Stimulated activated CD4-positive, alpha-beta T cell treated with anti-CD3 and anti-CD28 coated beads, Interleukin-12 subunit alpha, Interleukin-12 subunit beta, amount 100 ng/mL, for 4 hours (primary cell): ENCODE measurements at regions not wholly inside any gene's neighbourhood (a gene's known extent, or its start where the extent isn't known, plus 50 kb on each side); places are given as distances from the start of the nearest gene placed in this dataset.

ENCODE experiments used
- DNase-seq: peaks from one replicate; pipeline ENCODE4 v3.0.0-alpha.2; 2020

DNA sequence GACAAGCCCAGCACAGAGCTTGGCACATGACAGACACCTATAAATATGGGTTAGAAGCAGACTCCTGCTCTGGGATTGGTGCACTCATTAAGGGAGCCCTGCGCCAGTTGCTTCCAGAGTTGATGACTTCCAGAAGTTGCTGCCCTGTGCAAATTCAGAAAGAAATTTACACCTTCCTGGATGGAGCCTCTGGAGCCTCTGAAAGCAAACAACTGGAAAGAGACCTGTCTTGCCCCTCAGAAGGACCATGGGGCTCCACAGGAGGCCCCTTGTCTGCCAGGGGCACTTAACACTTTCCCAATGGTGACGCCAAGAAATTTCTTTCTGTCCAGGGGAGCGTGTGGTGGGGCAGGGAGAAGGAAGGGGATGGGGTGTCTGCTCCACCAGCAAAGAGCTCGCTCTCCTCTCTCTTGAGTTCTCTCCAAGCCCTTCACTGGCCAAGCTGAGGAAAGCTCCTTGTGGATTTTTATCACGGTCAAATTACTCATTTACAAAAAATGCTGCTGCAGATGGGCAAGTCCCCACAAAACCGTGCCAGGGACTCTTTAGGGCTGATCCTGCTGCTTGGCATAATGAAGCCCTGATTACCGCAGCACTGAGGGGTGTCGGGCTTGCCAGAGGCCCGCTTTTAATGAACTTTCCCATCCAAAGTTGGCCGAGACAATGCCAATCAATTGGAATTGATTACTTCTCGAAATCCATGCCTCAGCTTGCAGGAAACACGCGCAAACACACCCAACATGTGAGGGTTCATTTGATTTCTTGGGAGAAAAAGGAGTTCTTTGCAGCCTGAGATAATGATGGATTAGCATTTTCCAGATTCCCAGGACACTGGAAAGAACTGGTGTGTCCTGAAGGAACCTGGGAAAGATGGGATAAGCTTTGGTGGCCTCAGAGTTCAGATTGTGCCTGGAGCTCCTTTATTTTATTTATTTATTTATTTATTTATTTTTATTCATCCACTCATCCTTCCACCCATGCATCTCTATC is 583.6 kb upstream of the CDH5 start:
- no peak for DNase-seq

DNA sequence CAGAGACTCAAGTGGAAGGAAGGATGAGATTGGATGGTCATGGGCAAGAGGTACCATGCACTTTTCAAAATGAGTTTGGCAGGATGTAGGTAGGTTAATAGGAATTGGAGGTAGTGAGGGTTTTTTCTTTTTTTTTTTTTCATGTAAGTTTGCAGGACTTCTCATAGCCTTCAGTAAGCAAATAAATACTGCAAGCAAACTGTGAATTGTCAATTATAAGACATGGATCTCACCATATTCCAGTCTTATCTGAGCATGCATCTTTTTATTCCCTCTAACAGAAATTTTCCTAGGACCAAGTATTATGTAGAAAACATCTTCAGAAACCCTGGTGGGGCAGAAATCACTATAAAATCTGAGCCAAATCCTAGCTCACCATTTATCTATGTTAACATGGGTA is 584.6 kb upstream of the CDH5 start:
- DNase-seq, result no peak

DNA sequence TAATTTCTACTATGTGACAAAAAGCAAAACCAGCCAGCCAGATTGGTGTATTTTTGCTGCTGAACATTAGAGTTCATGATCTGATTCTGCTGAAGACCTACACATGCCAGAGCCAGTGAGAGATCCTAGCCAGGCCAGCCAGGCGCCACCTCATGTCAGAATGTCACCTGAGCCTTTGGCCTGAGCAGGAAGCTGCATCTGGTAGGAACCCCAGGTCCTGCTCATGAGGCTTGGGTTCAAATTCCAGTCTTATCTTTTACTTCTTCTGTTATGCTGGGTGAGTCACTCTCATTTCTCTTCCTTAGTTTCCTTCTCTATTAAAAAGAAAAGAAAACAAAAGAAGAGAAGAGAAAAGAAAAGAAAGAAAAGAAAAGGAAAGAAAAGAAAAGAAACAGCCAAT is 585.1 kb upstream of the CDH5 start:
- DNase-seq, result no peak

DNA sequence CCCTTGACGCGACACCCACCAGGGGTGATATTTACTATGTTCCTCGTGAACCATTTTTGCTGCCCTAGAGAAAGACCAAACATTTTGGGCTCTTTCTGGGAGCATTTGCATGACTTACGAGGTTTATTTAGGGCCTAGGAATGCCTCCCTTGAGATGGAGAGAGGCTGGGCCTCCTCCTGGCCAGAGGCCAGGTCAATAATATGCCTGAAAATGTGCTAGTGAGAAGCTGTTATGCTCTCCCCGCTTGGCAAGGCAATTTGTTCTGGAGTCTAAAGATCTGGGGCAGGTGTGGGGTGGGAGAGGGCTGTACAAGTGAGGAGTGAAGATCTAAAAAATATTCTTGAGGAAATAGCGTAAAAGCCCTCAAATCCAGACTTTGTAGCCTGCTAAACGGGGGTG is 587.3 kb upstream of the CDH5 start:
- DNase-seq, result no peak

DNA sequence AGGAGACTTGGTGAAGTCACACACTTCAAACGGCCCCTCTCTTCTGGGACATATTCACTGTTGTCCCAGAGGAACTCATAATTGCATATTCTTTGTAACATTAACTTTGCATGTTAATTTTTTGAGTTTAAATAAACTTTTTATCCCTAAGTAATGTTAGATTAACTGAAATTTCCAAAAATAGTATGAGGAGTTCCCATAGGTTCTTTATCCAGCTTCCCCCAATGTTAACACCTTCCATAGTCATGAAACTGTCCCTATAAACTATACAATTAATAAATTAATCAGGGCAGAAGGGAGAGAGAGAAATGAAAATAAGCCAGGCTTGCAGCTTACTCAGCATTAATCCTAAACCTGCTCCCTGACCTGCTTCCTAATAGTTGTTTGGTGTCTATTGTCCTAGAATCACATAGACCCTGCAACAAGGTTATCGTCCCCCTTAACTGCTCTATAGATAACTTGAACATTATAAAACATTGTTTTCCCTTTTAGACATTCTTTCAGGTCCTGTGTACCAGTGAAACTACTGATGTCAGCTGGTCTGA is 589.8 kb upstream of the CDH5 start:
- DNase-seq, result no peak

DNA sequence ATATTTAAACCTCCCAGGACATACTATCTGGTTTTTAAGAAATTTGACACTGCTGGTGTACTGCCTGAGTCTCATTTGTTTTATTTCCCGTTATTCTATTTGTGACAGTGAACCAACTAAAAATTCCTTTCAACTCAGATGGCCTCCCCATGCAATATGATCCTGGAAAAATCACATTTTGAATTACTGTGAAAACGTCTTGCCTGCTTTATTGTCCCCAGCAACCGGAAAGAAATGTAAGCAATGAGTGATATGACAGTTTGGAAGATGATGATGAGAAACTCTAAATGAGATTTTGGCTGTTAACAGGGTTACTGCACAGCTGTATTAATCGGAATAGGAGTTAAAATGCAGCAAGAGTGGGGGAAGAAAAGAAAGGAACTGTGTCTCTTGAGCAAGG is 590.7 kb upstream of the CDH5 start:
- no peak for DNase-seq

DNA sequence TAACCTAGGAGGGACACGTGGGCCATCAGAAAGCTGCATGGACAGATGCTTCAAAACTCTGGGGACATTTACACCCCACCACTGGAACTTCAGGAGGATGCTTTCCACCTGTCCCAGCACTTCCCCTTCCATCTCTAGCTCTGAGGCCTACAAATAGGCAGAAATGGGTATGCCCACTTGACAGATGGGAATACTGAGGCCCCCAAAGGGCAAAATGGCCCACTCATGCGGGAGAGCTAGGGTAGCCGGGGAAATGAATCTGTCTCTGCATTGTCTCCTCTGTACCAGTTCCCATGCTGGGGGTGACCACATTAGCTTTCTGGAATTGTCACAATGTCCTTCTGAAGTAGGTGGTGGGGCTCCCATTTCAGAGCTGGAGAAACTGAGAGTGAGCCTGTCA is 592.1 kb upstream of the CDH5 start:
- DNase-seq, result no peak

DNA sequence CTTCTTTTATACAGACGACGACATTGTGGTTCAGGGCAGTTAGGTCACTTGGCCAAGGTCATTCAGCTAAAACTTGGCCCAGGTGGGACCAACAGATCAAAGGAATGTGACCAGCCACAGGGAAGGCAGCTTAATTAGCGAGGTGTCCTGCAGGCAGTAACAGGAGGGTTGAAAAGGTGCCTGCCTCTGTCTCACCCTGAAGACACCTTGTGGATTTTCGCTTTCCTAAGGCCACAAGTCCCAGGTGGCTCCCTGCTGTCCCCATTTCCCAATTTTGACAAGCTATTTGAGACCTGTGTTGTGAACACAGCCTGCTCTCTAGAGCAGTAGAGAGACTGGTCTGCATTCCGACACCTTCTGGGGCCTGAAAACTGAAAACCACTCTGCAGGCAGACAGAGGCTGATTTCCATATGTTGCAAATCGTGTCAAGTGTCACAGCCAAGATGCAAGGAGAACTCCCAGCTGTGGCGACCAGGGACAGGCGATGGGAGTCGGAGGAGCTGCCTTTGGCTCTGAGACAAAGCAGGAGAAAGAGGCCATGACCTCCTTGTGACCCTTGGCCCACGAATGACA is 593.1 kb upstream of the CDH5 start:
- no peak for DNase-seq

DNA sequence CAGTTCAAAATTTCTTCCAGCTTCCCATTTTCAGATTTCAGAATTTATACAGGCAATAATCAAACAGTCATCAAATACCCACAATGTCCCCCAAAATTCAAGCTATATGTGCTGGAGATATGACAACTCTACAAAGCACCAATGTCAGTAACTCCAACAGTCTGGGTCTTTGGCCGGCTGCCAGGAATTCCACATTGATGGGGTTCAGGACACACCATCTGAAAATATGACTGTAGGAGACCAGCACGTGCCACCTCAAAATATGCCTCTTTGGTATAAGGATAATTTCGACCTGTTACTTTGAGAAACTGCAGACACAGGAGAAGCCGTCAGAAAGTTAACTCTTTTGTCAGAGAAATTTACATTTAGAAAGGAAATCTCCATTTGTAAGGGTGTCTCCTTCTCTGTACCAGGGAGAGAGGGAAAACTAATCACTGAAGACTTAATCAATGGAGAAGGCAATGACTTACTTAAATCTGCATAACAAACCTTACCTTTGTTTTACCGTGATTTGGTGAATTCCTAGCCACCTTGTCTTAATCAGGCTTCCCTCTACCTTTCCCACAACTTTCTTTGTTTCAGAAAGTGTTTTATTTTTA is 594.3 kb upstream of the CDH5 start:
- no peak for DNase-seq

DNA sequence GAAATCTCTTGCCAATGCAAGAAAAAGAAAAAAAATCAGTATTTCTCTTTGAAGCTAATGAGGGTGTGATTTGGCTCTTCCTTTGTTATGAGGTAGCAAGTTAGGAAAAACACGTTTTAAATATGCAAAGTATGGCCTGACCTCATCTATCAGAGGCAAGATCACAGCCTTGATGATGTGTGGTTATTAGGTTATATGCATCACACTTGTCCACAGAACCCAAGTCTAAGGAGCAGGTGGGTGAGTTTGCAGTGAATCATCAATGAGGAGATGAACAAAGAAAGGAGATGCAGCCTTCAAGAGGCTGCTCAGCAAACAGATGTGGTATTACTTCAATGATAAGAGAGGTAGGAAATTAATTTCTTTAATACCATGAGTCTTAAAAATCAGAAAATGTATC is 594.8 kb upstream of the CDH5 start:
- no peak for DNase-seq

DNA sequence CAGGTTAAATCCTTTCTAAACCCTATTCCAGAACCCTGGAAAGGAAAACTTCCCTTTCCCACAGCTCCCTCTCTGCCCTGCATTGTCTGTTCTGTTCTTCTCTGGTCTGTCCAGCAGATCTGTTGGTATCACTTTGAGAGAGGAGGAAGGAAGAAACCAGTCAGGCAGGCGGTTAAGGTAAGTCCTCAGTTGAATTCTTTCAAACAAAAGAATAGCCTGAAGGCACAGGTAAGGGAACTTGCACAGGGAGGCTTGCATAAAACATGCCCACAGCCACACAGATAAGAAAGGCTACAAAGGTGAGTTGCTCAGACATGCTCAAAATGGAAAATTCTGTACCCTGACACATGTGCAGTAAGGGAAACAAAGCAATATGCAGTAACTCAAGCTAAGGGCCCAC is 595.7 kb upstream of the CDH5 start:
- no peak for DNase-seq

DNA sequence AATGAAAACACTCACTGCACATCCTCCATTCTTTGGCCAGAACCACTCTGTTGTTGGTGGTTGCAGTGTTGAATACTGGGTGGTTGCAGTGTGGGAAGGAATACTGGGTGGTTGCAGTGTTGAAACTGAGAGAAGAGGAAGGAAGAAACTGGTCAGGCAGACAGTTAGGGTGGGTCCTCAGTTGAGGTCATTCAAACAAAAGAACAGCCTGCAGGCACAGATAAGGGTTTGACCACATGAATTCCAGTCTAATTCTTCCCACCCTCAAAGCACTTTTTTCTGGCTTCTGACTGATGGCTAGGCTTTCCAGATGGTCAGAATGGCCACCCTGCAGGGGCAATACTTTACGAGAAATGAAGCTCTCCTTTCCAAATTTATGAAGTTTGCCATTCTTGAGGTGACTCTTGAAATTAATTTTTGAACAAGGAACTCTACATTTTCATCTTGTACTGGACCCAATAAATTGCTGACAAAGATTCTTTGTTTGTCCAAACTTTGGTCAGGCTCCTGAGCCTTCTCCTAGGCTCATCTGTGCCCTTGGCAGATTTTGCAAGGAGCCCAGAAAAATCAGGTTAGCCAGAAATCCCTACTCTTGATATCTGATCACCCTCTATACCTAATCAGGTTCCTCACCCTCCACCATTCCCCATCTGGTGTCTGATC is 596.6 kb upstream of the CDH5 start:
- DNase-seq, result no peak

DNA sequence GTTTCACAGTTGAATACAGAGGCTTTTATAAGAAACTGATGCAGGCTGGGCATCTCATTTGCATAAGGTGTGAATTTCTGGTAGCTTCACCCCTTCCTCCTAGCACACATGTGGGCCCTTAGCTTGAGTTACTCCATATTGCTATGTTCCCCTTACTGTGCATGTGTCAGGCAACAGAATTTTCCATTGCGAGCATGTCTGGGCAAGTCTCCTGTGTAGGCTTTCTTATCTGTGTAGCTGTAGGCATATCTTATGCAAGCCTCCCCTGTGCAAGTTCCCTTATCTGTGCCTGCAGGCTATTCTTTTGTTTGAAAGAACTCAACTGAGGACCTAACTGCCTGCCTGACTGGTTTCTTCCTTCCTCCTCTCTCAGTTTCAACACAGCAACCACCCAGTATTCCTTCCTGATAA is 597.4 kb upstream of the CDH5 start:
- no peak for DNase-seq

DNA sequence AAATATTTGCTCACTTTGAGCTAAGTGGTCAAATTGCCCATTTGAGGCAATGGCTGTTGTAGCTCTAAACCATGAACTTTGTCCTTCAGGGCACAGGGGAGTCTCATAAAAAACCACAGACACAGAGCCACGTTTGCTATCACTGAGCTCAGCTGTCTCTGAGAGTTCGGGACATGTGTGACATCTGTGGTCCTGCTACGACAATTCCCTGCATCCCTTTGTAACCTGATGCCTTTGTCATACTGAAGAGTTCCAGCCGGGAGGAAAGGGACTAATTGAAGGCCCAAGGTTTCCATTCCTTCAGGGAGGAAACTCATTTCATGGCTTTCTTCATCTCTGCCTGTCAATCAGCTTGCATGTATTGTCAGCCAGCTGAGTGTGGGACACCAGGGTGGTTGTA is 599.4 kb upstream of the CDH5 start:
- DNase-seq, result no peak

DNA sequence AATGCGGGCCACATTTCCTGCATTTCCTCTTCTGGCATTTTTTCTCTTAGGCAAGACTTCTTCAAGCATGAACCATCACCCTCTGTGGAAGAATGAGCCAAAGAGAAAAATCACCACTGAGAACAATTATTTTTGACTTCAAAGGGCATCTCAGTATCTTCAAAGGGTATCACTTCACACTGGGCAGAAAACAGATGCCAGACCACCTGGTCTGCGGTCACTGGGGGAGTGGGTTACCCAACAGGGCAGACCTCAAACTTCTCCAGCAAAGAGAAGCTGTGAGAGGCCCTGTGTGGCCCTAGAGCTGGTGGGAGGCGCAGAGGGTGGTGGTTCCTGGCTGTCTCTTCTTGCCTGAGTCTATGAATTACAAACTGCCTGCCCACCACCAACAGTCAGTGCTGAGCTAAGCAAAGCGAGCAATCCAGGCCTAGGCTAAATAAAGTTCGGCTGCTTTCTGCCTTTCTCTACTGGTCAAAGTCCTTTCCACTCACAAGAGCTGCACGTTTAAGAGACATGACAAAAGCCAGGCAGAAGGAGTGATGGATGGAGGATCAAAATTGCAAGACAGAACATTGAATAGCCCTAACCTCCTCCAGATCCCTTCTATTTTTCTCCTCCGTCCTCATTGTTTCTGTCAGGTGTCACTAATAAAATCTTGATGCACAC is 602.7 kb upstream of the CDH5 start:
- no peak for DNase-seq

DNA sequence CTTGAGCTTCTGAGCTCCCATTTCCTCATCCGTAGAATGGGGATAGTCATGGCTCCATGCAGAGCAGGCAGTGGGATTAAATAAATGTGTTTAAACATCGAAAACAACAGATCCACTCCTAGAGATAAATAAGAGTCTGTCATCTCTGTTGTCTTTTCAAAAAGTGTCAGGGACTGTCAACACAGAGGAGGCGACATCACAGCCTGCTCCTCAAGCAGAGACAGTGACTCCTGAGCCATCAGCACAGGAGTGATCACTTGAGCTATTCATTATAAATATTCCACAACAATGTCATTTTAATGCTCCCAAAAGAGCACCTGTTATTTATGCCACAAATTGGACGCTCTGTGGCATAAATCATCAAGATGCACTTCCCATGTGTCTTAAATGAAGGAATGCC is 605.6 kb upstream of the CDH5 start:
- no peak for DNase-seq

DNA sequence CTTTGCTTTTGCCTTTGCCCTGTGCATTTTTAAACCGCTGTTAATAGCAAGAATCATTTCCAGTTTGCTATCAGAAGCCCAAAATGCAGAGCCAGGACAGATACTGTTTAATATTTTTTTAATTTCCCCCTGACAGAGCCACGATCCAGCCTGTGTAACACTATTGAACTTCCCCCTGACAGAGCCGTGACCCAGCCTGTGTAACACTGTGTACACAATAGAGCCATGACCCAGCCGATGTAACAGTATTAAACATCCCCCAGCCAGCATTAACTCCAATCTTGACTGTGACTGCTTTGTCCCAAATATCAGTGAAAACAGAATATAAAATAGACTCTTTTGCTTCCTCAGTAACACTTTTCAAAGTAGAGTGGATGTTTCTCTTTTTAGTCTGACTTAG is 607.9 kb upstream of the CDH5 start:
- DNase-seq, result no peak

DNA sequence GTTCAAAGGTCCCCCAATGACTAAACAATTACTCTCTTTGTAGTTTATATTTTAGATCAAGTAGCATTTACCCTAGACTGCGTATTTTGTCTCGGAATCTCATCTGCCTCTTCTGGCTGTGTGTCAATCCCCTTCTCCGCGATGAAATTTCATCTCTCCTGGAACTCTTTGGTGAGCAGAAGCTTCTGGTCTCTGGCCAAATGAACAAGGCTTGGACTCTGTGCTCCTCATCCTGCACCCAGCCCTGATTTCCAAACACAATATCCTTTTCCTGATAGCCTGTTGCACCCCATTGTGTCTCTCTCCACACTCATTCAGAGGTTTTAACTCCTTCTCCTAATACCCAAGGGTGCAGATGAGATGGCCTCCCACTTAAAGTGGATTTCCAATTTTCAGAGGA is 609.4 kb upstream of the CDH5 start:
- DNase-seq, result no peak

DNA sequence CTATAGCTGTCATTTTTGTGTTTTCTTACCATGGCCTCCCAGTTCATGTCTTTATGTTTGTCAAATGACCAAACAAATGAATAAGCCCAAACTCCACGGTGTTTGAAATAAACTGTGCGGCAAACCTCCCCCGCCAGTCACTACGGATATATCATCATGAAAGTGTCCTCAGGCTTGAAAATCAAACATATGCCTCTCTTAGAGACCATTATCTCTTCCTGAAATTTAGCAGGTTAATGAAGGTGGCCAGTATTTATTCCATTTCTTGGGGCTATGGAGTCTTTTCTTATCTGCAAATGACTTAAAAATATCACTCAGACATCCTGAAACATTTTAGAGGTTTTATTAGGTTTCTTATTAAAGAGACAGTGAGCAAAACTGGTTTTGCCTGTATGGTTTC is 610.3 kb upstream of the CDH5 start:
- DNase-seq, result no peak

DNA sequence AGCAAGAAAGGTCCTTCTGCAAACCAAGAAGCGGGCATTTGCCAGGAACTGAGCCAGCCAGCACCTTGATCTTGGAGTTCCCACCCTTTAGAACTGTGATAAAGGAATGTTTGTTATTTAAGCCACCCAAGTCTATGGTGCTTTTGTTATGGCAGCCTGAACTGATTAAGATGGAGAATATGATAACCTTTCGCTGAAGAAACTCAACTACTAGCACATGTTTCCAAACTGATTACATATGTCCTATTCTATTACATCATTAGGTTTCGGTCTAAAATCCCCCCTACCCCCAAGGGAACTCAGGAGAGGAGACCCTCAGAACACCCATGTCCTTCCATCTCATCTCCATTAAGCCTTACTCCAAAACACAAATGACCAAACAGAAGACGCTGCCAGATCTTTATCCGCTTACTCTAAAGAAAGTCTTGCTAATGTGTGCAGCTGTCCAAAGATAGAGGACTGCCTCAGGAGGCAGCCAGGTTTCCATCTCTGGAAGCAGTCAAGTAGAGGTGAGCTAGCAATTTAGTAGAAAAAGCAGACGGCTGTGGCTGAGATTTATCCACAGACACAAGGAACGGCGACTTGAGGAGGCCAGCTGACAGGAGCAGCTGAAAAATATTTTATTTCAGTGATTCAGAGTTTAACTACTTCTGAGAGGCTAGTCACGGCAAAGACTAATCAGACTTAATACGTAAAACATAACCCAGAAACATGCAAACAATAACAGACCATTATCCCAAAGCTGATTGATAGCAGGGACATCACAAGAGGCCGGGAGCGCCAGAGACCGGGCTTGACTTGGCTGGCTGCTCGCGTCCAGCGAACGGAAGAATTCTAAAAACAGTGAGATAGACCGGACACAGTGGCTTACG is 611.4 kb upstream of the CDH5 start:
- no peak for DNase-seq

DNA sequence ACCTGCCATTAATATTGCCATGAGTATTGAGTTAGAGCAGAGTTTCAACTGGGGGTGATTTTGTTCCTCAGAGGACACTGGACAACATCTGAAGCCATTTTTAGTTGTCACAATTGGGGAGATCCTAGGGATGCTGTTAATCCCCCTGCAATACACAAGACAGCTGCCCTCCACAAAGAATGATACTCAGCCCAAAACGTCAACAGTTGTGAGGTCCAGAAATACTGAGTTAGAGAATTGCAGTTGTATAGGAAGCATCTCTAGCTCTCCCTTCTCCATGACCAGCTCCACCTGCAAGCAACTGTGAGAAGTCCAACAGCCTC is 614.0 kb upstream of the CDH5 start:
- no peak for DNase-seq
